ENCODE measurements at regions not wholly inside any gene's neighbourhood (a gene's known extent, or its start where the extent isn't known, plus 50 kb on each side); places are given as distances from the start of the nearest gene placed in this dataset.

GRCh38 chr3:154568064-154568463 is 138.1 kb upstream of the GPR149 start:
- DNase-seq (ENCODE audit: low spot score): no peak

DNA sequence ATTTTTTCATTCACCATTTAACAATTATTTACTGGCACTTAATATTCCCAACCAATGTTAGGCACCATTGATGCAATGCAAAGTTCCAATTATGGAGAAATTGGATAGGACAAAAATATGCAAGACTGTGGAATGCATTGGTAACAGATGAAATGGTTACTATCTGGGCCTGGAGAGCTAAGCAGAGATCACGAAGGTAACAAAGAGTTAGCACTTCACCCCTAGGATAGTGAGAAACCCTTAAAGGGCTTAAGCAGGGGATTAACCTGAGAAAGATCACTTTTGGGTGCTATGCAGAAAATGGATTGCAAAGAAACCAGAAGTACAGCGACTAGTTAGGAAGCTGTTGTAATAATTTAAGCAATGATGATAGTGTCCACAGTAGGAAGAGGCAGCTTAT is 129.6 kb upstream of the GPR149 start:
- no peak for DNase-seq (ENCODE audit: low spot score)

DNA sequence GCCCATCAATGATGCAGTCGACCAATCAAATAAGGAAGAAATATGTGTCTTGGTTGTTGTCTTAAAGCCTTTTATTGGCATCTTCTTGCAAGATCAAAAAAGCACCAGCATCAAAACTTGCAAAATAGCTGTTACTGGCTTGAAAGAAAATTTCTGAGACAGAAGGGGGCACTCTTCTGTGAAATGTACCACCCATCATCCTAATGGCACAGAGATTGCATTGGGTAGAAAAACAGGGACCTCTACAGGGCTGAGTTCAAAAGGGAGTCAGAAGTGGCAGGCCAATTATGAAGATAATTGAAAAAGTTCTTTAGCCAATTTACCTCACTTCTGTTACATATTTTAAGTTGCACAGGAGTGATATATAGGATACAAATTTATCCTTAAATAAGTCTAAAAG is 122.3 kb upstream of the GPR149 start:
- DNase-seq (ENCODE audit: low spot score): no peak

GRCh38 chr3:154549391-154549790 is 119.4 kb upstream of the GPR149 start:
- no peak for DNase-seq (ENCODE audit: low spot score)

DNA sequence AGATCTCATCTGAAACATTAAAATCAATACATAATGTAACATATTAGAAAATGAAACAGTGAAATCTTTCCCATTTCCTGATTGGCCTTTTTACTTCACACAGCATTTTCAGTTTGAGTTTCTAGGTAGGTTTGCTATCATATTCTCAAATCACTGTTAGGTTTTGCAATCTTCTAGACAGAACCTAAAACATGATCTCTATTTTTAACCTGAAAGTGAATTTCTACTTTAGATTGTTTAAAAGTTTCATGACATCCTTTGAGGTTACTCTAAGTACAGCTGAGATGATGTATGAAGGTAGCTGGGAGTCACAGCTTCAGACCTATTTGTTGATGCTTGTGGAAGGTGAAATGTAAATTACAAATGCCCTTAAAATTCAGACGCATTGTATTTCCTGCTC is 118.4 kb upstream of the GPR149 start:
- no peak for DNase-seq (ENCODE audit: low spot score)

DNA sequence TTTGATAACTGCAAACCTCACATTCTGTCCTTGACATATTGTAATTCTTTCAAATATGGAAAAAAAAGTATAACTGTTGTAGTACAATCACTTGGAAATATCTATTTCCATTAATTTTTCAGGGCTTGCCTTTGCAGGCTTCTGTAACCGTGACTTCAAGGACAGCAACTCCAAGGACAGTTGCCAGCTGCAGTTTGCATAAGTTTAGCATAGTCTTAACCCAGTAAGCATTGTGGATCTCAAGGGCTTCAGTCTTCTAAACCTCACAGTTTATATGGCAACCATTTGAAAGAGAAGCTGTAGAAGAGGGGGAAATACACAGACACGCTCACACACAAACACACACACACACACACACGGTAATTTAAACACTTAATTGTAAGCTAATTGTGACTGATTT is 112.8 kb upstream of the GPR149 start:
- DNase-seq (ENCODE audit: low spot score): no peak

DNA sequence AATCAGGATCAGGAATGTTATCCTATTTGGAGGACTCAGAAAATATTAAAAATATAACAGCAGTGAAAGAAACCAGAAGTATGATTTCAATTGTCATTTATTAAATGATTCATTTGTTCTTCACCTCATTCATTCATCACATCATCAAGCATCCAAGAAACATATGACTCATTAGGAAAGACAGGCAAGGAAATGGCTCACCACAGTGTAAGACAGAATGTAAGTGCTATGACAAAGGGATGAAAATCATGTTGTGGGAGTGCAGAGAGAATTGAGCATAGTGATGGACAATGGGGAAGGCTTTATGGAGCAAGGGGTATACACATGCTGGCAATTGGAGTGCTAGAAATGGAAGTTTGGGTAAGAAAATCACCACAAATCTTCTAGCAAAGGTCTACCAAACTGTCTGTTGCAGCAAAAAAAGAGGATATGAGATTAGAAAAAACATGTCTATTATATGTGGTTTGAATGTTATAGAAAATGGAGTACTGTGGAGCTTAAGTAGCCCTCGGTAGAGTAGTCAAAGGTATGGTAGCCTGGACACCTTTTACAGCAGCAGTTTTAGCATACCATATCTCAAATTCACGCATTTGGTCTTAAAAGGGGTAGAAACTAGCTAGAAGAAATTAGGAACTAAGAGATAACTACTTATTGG is 111.1 kb upstream of the GPR149 start:
- no peak for DNase-seq (ENCODE audit: low spot score)

DNA sequence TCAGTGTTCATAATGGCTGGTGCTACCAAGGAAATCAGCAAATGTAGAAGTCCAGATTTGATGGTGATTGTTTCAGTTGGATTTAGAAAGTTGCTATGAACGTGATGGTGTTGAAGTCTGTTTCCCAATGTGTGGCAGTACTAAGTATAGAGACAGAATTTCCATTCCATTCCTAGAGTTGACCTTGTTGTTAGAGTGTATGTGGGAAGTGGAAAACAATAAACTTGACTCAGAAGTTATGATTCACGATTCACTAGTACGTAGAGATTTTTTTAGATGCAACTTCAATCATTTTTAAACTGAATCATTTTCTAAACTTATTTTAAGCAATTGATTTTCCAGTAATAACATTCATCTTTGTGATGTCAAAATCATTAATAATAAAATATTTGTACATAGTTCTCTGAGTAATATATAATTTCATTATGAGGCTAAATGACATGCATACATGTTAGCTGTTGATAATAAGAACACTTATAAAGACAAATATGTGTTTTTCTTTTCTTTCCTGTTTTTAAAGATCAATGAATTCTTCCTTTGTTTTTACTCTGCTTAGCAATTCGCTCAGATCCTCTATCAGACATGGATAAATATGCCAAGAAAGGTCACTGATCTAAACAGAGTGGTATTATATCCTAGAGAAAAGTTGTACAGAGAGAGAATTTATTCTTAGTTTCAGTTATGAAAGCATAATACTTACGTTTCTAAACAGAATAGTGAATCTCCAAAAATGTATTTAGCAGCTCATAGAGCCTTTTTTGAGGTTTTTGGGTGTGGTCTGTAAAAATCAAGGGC is 108.8 kb upstream of the GPR149 start:
- no peak for DNase-seq (ENCODE audit: low spot score)

DNA sequence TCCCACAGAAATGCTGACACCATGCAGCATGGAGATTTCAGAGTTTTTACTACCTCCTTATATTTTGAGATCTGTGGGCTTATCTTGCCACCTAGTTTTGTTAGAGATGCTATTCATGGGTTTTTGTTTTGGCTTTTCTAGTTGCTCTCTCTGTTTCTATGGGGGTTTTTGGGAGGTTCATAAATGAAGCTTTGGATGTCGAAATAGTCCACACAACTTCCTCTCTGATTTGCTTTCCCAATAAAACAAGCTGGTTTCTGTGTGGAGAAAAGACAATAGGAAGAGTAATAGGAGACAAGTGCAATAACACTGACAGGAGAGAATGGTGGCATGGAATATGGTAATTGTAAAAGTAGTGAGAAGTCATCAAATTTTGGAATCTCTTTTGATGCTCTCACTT is 106.8 kb upstream of the GPR149 start:
- DNase-seq (ENCODE audit: low spot score): no peak

DNA sequence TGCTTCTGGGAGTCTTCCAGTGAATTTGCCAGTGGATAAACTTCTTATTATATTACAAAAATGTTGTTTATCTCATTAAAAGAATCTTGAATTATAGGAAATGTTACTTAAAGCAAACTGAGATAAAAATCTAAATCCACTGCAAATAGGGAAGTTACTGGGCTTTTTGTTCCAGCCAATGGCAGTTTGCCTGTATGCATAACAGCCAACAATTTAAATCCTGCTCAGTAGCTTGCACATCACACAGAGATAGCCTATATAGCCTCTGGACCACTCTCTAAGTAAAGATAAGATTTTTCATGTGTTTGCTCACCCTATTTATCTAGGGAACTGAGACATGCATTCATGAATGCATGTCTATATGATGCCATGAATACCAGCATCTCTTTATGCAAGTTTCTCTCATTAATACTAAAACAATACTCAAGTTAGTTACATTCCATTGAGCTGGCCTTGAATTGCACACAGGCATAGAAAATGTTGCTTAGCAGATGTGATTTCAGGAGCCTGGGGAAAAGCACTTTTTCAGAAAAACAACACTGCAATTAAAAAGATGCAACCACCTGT is 92.1 kb upstream of the GPR149 start:
- no peak for DNase-seq (ENCODE audit: low spot score)

DNA sequence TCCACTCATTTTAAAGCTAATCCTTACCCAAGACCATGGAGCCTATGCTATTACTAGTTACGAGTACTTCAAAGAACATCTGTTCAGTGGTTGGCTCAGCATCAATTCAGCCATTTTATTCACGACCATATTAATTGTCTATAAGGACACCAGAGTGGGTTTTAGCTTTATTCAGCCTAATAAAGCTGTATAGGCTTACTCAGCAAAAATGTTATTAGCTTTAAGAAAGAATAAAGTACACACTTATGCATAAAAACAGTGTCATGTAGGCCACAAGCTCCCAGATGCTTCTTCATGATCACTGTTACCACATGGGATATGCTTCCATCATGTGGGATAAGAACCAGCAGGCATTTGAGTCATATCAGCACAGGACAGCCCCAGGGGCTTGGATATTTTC is 87.4 kb upstream of the GPR149 start:
- DNase-seq (ENCODE audit: low spot score): no peak

DNA sequence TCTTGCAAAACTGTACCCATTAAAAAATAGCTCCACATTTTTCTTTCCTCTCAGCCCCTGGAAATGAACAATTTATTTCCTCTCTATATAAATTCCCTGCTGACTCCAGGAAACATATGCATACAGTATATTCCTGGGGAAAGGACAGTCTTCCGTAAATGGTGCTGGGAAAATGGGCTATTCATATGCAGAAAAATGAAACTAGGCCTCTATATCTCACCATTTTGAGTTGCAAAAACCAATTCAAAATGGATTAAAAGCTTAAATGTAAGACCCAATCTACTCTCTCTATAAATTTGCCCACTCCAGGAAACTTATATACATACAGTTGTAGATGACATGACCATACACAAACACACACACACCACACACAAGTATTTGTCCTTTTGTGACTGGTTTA is 85.9 kb upstream of the GPR149 start:
- no peak for DNase-seq (ENCODE audit: low spot score)

- no peak for DNase-seq (ENCODE audit: low spot score)
Observed at GRCh38 chr3:154510780-154511179, 80.8 kb upstream of the GPR149 start.

DNA sequence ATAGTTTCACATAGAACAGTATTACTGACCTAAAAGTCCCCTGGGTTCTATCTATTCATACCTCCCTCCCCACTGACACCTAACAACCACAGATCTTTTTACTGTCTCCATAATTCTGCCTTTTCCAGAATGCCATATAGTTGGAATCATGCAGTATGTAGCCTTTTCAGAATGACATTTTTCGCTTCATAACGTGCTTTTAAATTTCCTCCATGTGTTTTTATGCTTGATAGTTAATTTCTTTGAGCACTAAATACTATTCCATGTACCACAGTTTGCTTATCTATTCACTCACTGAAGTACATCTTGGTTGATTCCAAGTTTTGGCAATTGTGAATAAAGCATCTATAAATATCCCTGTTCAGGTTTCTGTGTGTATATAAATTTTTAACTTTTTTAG is 77.7 kb upstream of the GPR149 start:
- no peak for DNase-seq (ENCODE audit: low spot score)

GRCh38 chr3:154496978-154497377 is 67.0 kb upstream of the GPR149 start:
- no peak for DNase-seq (ENCODE audit: low spot score)

- no peak for DNase-seq (ENCODE audit: low spot score)
Observed at GRCh38 chr3:154496540-154496939, 66.5 kb upstream of the GPR149 start.

DNA sequence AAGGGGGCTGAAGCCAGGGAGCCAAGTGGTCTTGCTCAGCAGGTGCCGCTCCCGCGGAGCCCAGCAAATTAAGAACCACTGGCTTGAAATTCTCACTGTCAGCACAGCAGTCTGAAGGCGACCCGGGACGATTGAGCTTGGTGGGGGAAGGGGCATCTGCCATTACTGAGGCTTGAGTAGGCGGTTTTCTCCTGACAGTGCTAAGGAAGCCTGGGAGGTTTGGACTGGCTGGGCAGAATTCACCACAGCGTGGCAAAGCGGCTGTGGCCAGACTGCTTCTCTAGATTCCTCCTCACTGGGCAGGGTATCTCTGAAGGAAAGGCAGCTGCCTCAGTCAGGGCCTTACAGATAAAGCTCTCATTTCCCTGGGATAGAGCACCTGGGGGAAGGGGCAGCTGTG is 57.0 kb upstream of the GPR149 start:
- no peak for DNase-seq (ENCODE audit: low spot score)

DNA sequence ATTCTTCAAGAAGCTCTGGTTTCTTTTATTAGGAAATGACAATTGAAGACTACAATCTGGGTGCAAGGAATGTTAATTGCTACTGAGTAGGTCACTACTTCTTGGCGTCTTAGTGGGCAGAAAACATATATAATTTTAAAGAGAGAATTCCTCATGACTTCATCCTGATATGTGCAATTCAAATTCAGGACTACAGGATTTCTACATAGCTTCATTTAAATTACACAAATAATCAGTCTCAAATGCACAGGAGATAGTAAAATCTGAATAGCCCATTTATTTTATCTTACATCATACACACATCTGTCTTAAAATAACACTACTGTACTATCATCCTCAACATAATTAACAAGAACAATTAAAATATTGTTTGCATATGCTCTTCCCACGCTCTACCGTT is 52.5 kb upstream of the GPR149 start:
- DNase-seq (ENCODE audit: low spot score): no peak

DNA sequence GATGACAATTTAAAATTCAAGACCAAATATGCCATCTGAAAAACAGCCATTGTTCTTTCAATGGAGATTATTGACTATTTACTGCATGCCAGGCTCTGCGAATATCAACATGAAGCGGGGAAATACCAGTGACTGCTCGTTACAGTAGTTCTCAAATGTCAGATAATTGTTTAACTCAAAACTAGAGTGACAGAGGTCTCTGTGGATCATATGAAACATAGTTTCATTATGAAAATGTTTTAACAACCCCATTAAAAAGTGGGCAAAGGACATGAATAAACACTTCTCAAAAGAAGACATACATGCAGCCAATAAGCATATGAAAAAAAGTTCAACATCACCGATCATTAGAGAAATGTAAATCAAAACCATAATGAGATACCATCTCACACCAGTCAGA is 50.0 kb upstream of the GPR149 start:
- no peak for DNase-seq (ENCODE audit: low spot score)
